GM23338 (cell line): ENCODE measurements at regions not wholly inside any gene's neighbourhood (a gene's known extent, or its start where the extent isn't known, plus 50 kb on each side); places are given as distances from the start of the nearest gene placed in this dataset.

Experiments
- ATAC-seq: fragments of 200-7000 bp; cut with Tn5 transposase; 3 replicates; pipeline ENCODE4 v1.9.1; 2020
- DNase-seq: peaks from one replicate; pipeline ENCODE4 v3.0.0-alpha.2; 2015; ENCODE audit warnings: low spot score
- H2AFZ ChIP-seq: fragments of 200-600 bp; sonication (generic); 2 replicates; pipeline ENCODE4 v1.8.0; 2016; ENCODE audit warnings: antibody characterized with exemption, mild to moderate bottlenecking, moderate library complexity
- H3F3A ChIP-seq: fragments of 200-600 bp; sonication (generic); replicated peaks from 2 replicates; pipeline ENCODE4 v1.8.0; 2017; ENCODE audit warnings: antibody characterized with exemption, mixed run types, low read depth
- H3K27ac ChIP-seq: fragments of 200-600 bp; sonication (generic); 2 replicates; pipeline ENCODE4 v1.6.1; 2016; ENCODE audit warnings: low read depth
- H3K27me3 ChIP-seq: fragments of 200-600 bp; sonication (generic); 2 replicates; pipeline ENCODE4 v1.8.0; 2016; ENCODE audit warnings: mild to moderate bottlenecking, mixed run types, moderate library complexity; ENCODE audit not compliant: insufficient read depth
- H3K36me3 ChIP-seq: fragments of 200-600 bp; sonication (generic); 2 replicates; pipeline ENCODE4 v1.8.0; 2016; ENCODE audit warnings: mild to moderate bottlenecking; ENCODE audit not compliant: insufficient read depth
- H3K4me1 ChIP-seq: fragments of 200-600 bp; sonication (generic); 2 replicates; pipeline ENCODE4 v1.8.0; 2016; ENCODE audit warnings: mild to moderate bottlenecking, moderate library complexity; ENCODE audit not compliant: insufficient read depth
- H3K4me2 ChIP-seq: fragments of 200-600 bp; sonication (generic); 2 replicates; pipeline ENCODE4 v1.7.1; 2017; ENCODE audit warnings: mixed run types
- H3K4me3 ChIP-seq: fragments of 200-600 bp; sonication (generic); 2 replicates; pipeline ENCODE4 v1.6.1; 2016; ENCODE audit warnings: mixed run types
- H3K79me2 ChIP-seq: fragments of 200-600 bp; sonication (generic); replicated peaks from 2 replicates; pipeline ENCODE4 v1.8.0; 2017; ENCODE audit warnings: mild to moderate bottlenecking; ENCODE audit not compliant: insufficient read depth
- H3K9me2 ChIP-seq: fragments of 200-600 bp; sonication (generic); 2 replicates; pipeline ENCODE4 v1.8.0; 2017; ENCODE audit not compliant: insufficient read depth
- H4K20me1 ChIP-seq: fragments of 200-600 bp; sonication (generic); replicated peaks from 2 replicates; pipeline ENCODE4 v1.8.0; 2017; ENCODE audit warnings: mild to moderate bottlenecking; ENCODE audit not compliant: insufficient read depth
- H3K27ac Mint-ChIP-seq: 2 replicates; pipeline ENCODE4 v1.8.0; 2020; ENCODE audit warnings: inconsistent platforms, mild to moderate bottlenecking, moderate library complexity, mixed read lengths
- H3K27me3 Mint-ChIP-seq: 3 replicates; pipeline ENCODE4 v1.8.0; 2022; ENCODE audit warnings: low read depth, mild to moderate bottlenecking, moderate library complexity, mixed read lengths, inconsistent platforms; ENCODE audit not compliant: insufficient read depth, poor library complexity
- H3K36me3 Mint-ChIP-seq: 3 replicates; pipeline ENCODE4 v1.8.0; 2021; ENCODE audit warnings: low read depth, mild to moderate bottlenecking, inconsistent platforms, moderate library complexity, mixed read lengths
- H3K4me1 Mint-ChIP-seq: 3 replicates; pipeline ENCODE4 v1.8.0; 2020; ENCODE audit warnings: mild to moderate bottlenecking, inconsistent platforms, mixed read lengths
- H3K4me3 Mint-ChIP-seq: 3 replicates; pipeline ENCODE4 v1.8.0; 2021; ENCODE audit warnings: moderate library complexity, mild to moderate bottlenecking, inconsistent platforms, mixed read lengths
- H3K9me3 Mint-ChIP-seq: 3 replicates; pipeline ENCODE4 v1.8.0; 2020; ENCODE audit warnings: moderate library complexity, mild to moderate bottlenecking, inconsistent platforms, mixed read lengths
- CREB1 ChIP-seq: fragments of 250-450 bp; sonication (Bioruptor Pico); IDR thresholded peaks from 2 replicates; pipeline ENCODE4 v1.5.0; 2020; ENCODE audit warnings: low read depth, mild to moderate bottlenecking, moderate library complexity
- CTCF ChIP-seq, 2 experiments: fragments of 200-600 bp in 1 of 2; sonication (generic) in 1 of 2; conservative IDR thresholded peaks; 2 replicates each; pipeline versions ENCODE4 v1.5.1 to v1.6.1; 2016 to 2017; ENCODE audit warnings: antibody characterized with exemption in 2 of 2, low read depth in 2 of 2, mild to moderate bottlenecking in 2 of 2, moderate library complexity in 1 of 2
- EZH2 ChIP-seq: fragments of 200-600 bp; sonication (generic); IDR thresholded peaks from one replicate; pipeline ENCODE4 v1.8.0; 2017; ENCODE audit warnings: antibody characterized with exemption, mild to moderate bottlenecking, low read depth; ENCODE audit not compliant: unreplicated experiment
- JUNB ChIP-seq: IDR thresholded peaks from one replicate; pipeline ENCODE4 v1.6.1; 2016; ENCODE audit warnings: antibody characterized with exemption; ENCODE audit not compliant: unreplicated experiment
- REST ChIP-seq: IDR thresholded peaks from one replicate; pipeline ENCODE4 v1.6.1; 2018; ENCODE audit warnings: antibody characterized with exemption; ENCODE audit not compliant: unreplicated experiment
- ZNF462 ChIP-seq: fragments of 250-450 bp; sonication (Bioruptor Pico); IDR thresholded peaks from 2 replicates; pipeline ENCODE4 v1.5.0; 2020; ENCODE audit warnings: mild to moderate bottlenecking, moderate library complexity

GRCh38 chr12:102298022-102298421 lies 100.4 kb upstream of the PMCH start:
- Mint-ChIP-seq H3K4me1 (no peaks in the 10 kb centered on the region), H3K27me3 (no peaks in the 10 kb centered on the region), H3K36me3 (no peaks in the 10 kb centered on the region), H3K4me3 (no peak overlapping the region), H3K27ac (no peak overlapping the region), H3K9me3 (no peaks in the 10 kb centered on the region; the same call in 2 of the 3 replicates)
- H4K20me1 ChIP-seq, result no peaks in the 10 kb centered on the region
- ATAC-seq (no peak), DNase-seq (no peak)
- H3K79me2 ChIP-seq, result no peaks in the 10 kb centered on the region
- no peak overlapping the region for H3K4me3 ChIP-seq
- no peak overlapping the region for H2AFZ ChIP-seq
- no peaks in the 10 kb centered on the region for H3K27me3 ChIP-seq
- no peak overlapping the region for H3K4me2 ChIP-seq
- no peak overlapping the region for H3K27ac ChIP-seq
- no peaks in the 10 kb centered on the region for H3K9me2 ChIP-seq
- no peaks in the 10 kb centered on the region for H3K4me1 ChIP-seq
- H3K36me3 ChIP-seq, result no peaks in the 10 kb centered on the region
- TF ChIP-seq CTCF (conservative IDR thresholded peaks at IDR 0.05; ENCODE audit: low read depth in 2 of 2), result no peak
- TF ChIP-seq EZH2, result no peak
- no peak for TF ChIP-seq REST
- no peak for TF ChIP-seq ZNF462 (CRISPR knock-in tag)
- TF ChIP-seq JUNB, result no peak
- TF ChIP-seq CREB1 (CRISPR knock-in tag), result no peak
- H3F3A ChIP-seq, result no peaks in the 10 kb centered on the region
